HFF-Myc (cell line): ENCODE measurements at regions not wholly inside any gene's neighbourhood (a gene's known extent, or its start where the extent isn't known, plus 50 kb on each side); places are given as distances from the start of the nearest gene placed in this dataset.

Experiments
- DNase-seq: peaks from one replicate; pipeline ENCODE4 v3.0.0-alpha.2; 2011; ENCODE audit warnings: low read depth; ENCODE audit errors: extremely low read depth
- H3K4me3 ChIP-seq: replicated peaks from 2 replicates; pipeline ENCODE4 v1.5.1; 2011; ENCODE audit warnings: low read depth, mild to moderate bottlenecking, control low read depth, low read length
- CTCF ChIP-seq: IDR thresholded peaks from 2 replicates; pipeline ENCODE4 v1.5.1; 2012; ENCODE audit warnings: mild to moderate bottlenecking, low read depth, low read length, control low read depth; ENCODE audit errors: missing control alignments

DNA sequence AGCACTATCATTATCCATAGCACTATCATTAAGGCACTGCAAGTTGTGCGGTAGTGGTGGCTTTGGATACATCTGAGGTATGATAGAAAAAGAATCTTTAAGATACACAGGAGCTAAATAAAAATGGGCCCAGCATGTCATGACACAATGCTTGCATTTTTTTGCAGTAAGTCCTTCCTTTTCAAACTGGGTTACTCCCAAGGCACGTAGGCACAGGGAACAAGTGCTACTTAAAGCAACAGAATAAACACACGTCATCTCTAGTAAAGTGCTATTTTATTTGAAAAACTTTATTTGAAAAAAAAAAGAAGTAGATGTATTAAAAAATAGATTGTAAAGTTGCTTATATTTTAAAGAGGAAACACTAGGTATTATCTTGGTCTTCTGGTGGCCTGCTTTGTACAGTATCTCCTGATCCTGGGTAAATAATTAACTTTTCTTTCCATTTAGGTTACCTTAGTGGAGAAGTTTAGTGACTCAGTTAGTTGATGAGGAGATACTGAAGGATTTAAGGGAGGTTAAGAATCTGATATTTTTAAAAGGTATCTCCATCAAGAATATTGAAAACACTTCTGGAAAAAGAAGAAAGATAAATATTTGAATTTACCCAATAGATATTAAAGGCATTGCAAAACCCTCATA, 129.6 kb downstream of the EDN1 start:
- no peak overlapping the region for H3K4me3 ChIP-seq
- no peak for DNase-seq
- TF ChIP-seq CTCF, result no peak

DNA sequence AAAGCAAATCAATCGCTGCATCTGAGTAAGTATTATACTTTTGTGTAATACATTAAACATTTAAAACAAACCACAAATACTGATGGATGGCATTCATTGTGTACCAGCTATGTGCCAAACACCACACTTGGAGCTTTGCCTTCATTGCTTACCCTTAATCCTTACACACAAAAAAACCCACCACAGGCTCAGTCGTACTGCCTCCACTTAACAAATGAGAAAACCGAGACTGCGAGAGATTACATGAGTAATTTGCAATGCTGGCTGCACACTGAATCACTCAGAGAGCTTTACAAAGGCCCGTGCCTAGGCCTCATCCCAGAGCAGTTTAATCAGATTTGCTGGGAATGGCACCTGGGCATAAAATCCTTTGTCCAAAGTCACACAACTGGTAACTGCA, 130.5 kb downstream of the EDN1 start:
- no peak overlapping the region for H3K4me3 ChIP-seq
- TF ChIP-seq CTCF, result no peak
- no peak for DNase-seq

DNA sequence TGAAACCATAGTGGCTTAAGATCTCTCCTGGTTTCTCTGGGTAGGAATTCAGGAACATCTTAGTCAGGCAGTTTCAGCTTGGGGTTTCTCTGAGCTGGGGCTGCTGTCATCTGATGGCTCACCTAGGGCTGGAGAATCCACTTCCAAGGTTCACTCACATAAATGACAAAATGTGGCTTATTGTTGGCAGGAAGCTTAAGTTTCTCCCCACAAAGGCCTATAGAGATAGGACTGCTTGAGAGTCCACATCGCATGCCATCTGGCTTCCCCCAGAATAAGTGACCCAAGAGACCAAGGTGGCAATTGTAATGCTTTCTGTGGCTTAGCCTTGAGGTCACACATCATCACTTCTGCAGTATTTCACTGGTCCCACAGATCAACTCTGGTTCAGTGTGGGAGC, 131.4 kb downstream of the EDN1 start:
- no peak overlapping the region for H3K4me3 ChIP-seq
- no peak for TF ChIP-seq CTCF
- DNase-seq, result no peak

GRCh38 chr6:12422848-12423247, 132.7 kb downstream of the EDN1 start:
- no peak overlapping the region for H3K4me3 ChIP-seq
- DNase-seq, result no peak
- TF ChIP-seq CTCF, result no peak

GRCh38 chr6:12423832-12424231, 133.7 kb downstream of the EDN1 start:
- no peak for TF ChIP-seq CTCF
- no peak for DNase-seq

GRCh38 chr6:12426121-12426520, 136.0 kb downstream of the EDN1 start:
- no peak for TF ChIP-seq CTCF
- no peak for DNase-seq

More at GRCh38 chr6:12423832-12424231, 133.7 kb downstream of the EDN1 start:
- no peak overlapping the region for H3K4me3 ChIP-seq

GRCh38 chr6:12431023-12431422, 140.9 kb downstream of the EDN1 start:
- H3K4me3 ChIP-seq, result no peak overlapping the region
- no peak for TF ChIP-seq CTCF
- DNase-seq, result no peak

More at GRCh38 chr6:12426121-12426520, 136.0 kb downstream of the EDN1 start:
- no peak overlapping the region for H3K4me3 ChIP-seq
